Ascending aorta (tissue), 2 donors: ENCODE measurements at regions not wholly inside any gene's neighbourhood (a gene's known extent, or its start where the extent isn't known, plus 50 kb on each side); places are given as distances from the start of the nearest gene placed in this dataset.

Source experiments
- DNase-seq, 2 donors: peaks; one replicate each; pipeline ENCODE4 v3.0.0-alpha.2; 2019; ENCODE audit warnings: low spot score in 2 of 2
- H3K27ac ChIP-seq, 2 donors: fragments of 200-600 bp; sonication (generic); one replicate each; pipeline ENCODE4 v1.5.1; 2016 to 2017; ENCODE audit warnings: mild to moderate bottlenecking in 1 of 2
- H3K27me3 ChIP-seq: fragments of 200-600 bp; sonication (generic); one replicate; pipeline ENCODE4 v1.5.1; 2017
- H3K36me3 ChIP-seq, 2 donors: fragments of 200-600 bp; sonication (generic); one replicate each; pipeline ENCODE4 v1.5.1; 2016
- H3K4me1 ChIP-seq, 2 donors: fragments of 200-600 bp; sonication (generic); one replicate each; pipeline ENCODE4 v1.5.1; 2016 to 2017; ENCODE audit warnings: mild to moderate bottlenecking in 1 of 2
- H3K4me3 ChIP-seq, 2 donors: fragments of 200-600 bp; sonication (generic); one replicate each; pipeline ENCODE4 v1.5.1; 2016 to 2017; ENCODE audit warnings: mild to moderate bottlenecking in 1 of 2
- H3K9me3 ChIP-seq, 2 donors: fragments of 200-600 bp; sonication (generic); one replicate each; pipeline ENCODE4 v1.5.1; 2016
- CTCF ChIP-seq, 3 experiments: fragments of 200-600 bp in 2 of 3; fragments of 450-650 bp in 1 of 3; sonication (generic) in 2 of 3; IDR thresholded peaks; one replicate each; pipeline ENCODE4 v1.5.1; 2016 to 2019; ENCODE audit warnings: antibody characterized with exemption in 3 of 3, mild to moderate bottlenecking in 1 of 3, moderate library complexity in 1 of 3
- intact Hi-C: fragments of 100-400 bp; cut with DNase I; formaldehyde crosslinking; loops from one replicate; pipeline ENCODE4 v1.15.1; 2023

DNA sequence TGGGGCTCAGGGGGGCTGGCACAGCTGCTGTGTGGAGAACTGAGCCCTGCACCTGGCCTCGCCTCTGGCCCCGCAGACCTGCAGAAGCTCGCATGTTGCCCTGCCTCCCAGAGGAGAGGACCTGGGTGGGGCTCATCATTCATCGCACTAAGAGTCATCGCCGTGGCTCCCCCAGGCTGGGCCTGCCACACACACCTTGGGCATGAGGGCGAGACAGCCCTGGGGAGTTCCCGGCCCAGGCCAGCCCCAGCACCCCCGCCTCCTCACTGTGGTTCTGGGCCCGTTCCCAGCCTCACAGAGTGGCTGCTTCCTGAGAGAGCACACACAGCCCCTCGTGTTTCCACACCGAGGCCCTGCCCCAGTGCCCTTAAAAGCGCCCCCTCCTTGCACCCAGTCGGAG is 694.6 kb downstream of the TBC1D22A start:
- TF ChIP-seq CTCF (IDR thresholded peaks at IDR 0.05): no peak
- peaks cover 0 to 4% of the 10 kb centered on the region in 2 donors for H3K9me3 ChIP-seq
- intact Hi-C loops: no loop called here
- no peaks in the 10 kb centered on the region for H3K27me3 ChIP-seq
- DNase-seq: no peak
- H3K27ac ChIP-seq: no peak overlapping the region
- H3K4me3 ChIP-seq: no peak overlapping the region
- no peaks in the 10 kb centered on the region for H3K36me3 ChIP-seq
- H3K4me1 ChIP-seq: no peaks in the 10 kb centered on the region

- H3K4me1 ChIP-seq: no peaks in the 10 kb centered on the region
- DNase-seq: no peak
Observed at GRCh38 chr22:47456031-47456430, 693.6 kb downstream of the TBC1D22A start.

GRCh38 chr22:47453049-47453448 is 690.6 kb downstream of the TBC1D22A start:
- no peak for DNase-seq
- Histone ChIP-seq H3K9me3 (peaks cover 0 to 4% of the 10 kb centered on the region in 2 donors), H3K4me3 (no peak overlapping the region), H3K36me3 (no peaks in the 10 kb centered on the region), H3K4me1 (no peaks in the 10 kb centered on the region), H3K27ac (no peak overlapping the region), H3K27me3 (no peaks in the 10 kb centered on the region)
- intact Hi-C loops: no loop called here
- TF ChIP-seq CTCF (IDR thresholded peaks at IDR 0.05): no peak

More at GRCh38 chr22:47456031-47456430, 693.6 kb downstream of the TBC1D22A start:
- no peak for TF ChIP-seq CTCF (IDR thresholded peaks at IDR 0.05)
- no peaks in the 10 kb centered on the region for H3K27me3 ChIP-seq
- H3K9me3 ChIP-seq: peaks cover 0 to 4% of the 10 kb centered on the region in 2 donors
- intact Hi-C loops: no loop called here
- H3K36me3 ChIP-seq: no peaks in the 10 kb centered on the region
- H3K27ac ChIP-seq: no peak overlapping the region
- no peak overlapping the region for H3K4me3 ChIP-seq

GRCh38 chr22:47452184-47452583 is 689.7 kb downstream of the TBC1D22A start:
- H3K27me3 ChIP-seq: no peaks in the 10 kb centered on the region
- TF ChIP-seq CTCF (IDR thresholded peaks at IDR 0.05): no peak
- no peaks in the 10 kb centered on the region for H3K4me1 ChIP-seq
- peaks cover 0 to 4% of the 10 kb centered on the region in 2 donors for H3K9me3 ChIP-seq
- no peak overlapping the region for H3K4me3 ChIP-seq
- intact Hi-C loops: no loop called here
- H3K27ac ChIP-seq: no peak overlapping the region
- DNase-seq: no peak
- no peaks in the 10 kb centered on the region for H3K36me3 ChIP-seq

DNA sequence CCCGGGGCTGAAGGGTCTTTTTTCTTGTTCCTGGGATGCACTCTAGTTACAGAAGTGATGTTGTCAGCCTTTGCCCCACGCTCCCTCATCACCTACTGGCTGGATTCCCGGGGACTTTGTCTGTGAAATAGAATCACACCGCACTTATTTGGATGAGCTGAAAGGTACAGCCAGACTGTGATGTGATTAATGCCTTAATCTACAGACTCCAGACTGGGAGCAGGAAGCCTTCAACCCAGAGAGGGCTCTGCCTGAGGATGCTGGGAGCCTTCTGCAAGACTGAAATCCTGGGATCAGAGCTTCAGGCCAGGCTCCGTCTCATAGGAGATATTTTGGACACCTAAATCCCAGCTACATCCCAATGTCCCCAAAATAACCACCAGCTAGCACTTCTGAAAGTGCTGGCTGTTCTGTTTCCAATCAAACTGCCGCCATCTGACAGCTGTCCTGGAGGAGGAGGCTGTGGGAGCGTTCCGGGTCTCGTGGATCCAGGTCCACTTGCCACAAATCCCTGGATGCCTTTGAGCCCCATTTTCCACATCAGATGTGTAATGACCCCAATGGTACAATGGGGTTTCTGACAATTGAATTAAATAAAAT is 688.5 kb downstream of the TBC1D22A start:
- intact Hi-C loops: no loop called here
- H3K9me3 ChIP-seq: peaks cover 0 to 4% of the 10 kb centered on the region in 2 donors
- H3K4me1 ChIP-seq: no peaks in the 10 kb centered on the region
- no peaks in the 10 kb centered on the region for H3K36me3 ChIP-seq
- no peaks in the 10 kb centered on the region for H3K27me3 ChIP-seq
- no peak overlapping the region for H3K27ac ChIP-seq
- H3K4me3 ChIP-seq: no peak overlapping the region
- no peak for TF ChIP-seq CTCF (IDR thresholded peaks at IDR 0.05)
- DNase-seq: no peak
